HG02610 (cell line): ENCODE measurements at regions not wholly inside any gene's neighbourhood (a gene's known extent, or its start where the extent isn't known, plus 50 kb on each side); places are given as distances from the start of the nearest gene placed in this dataset.
"Not testable (repeated sequence)": the region's sequence is repeated elsewhere in the genome, so short reads cannot be mapped to it uniquely, and the experiment has no call there.

Experiments used
- ATAC-seq: cut with Tn5 transposase; IDR thresholded peaks from one replicate; pipeline ENCODE4 v1.9.1; 2021; ENCODE audit warnings: mild to moderate bottlenecking, moderate library complexity; ENCODE audit not compliant: unreplicated experiment

GRCh38 chr5:83001796-83002381 is 75.3 kb downstream of the TMEM167A start:
- ATAC-seq, result no peak

GRCh38 chr5:83000922-83001321 is 76.3 kb downstream of the TMEM167A start:
- ATAC-seq, result no peak

- ATAC-seq, result no peak
These were observed 76.8 kb downstream of the TMEM167A start for GRCh38 chr5:83000428-83000827.

- no peak for ATAC-seq
These were observed 83.8 kb downstream of the TMEM167A start for GRCh38 chr5:82993416-82993815.

GRCh38 chr5:82992646-82993045 is 84.5 kb downstream of the TMEM167A start:
- ATAC-seq, result no peak

GRCh38 chr5:82991678-82992323 is 85.4 kb downstream of the TMEM167A start:
- no peak for ATAC-seq

- ATAC-seq, result no peak
These were observed 86.1 kb downstream of the TMEM167A start for GRCh38 chr5:82991059-82991458.

GRCh38 chr5:82987188-82987587 is 90.0 kb downstream of the TMEM167A start:
- no peak for ATAC-seq

- no peak for ATAC-seq
These were observed 90.8 kb downstream of the TMEM167A start for GRCh38 chr5:82986404-82986803.

GRCh38 chr5:82985763-82986162 is 91.4 kb downstream of the TMEM167A start:
- ATAC-seq, result no peak

- ATAC-seq, result no peak
These were observed 92.1 kb downstream of the TMEM167A start for GRCh38 chr5:82984786-82985735.

- ATAC-seq, result no peak
These were observed 94.3 kb downstream of the TMEM167A start for GRCh38 chr5:82982846-82983245.

GRCh38 chr5:82976887-82977286 is 100.3 kb downstream of the TMEM167A start:
- ATAC-seq, result not testable (repeated sequence)

GRCh38 chr5:82975812-82976211 is 101.4 kb downstream of the TMEM167A start:
- no peak for ATAC-seq

- no peak for ATAC-seq
These were observed 101.8 kb downstream of the TMEM167A start for GRCh38 chr5:82975396-82975795.

GRCh38 chr5:82974346-82974745 is 102.8 kb downstream of the TMEM167A start:
- ATAC-seq, result not testable (repeated sequence)

GRCh38 chr5:82971901-82972300 is 105.3 kb downstream of the TMEM167A start:
- no peak for ATAC-seq

- not testable (repeated sequence) for ATAC-seq
These were observed 106.0 kb downstream of the TMEM167A start for GRCh38 chr5:82971034-82971806.

- ATAC-seq, result not testable (repeated sequence)
These were observed 107.8 kb downstream of the TMEM167A start for GRCh38 chr5:82969221-82969976.

- ATAC-seq, result no peak
These were observed 110.1 kb downstream of the TMEM167A start for GRCh38 chr5:82967072-82967471.
